ENCODE measurements at regions not wholly inside any gene's neighbourhood (a gene's known extent, or its start where the extent isn't known, plus 50 kb on each side); places are given as distances from the start of the nearest gene placed in this dataset.
"Not testable (repeated sequence)": the region's sequence is repeated elsewhere in the genome, so short reads cannot be mapped to it uniquely, and the experiment has no call there.

DNA sequence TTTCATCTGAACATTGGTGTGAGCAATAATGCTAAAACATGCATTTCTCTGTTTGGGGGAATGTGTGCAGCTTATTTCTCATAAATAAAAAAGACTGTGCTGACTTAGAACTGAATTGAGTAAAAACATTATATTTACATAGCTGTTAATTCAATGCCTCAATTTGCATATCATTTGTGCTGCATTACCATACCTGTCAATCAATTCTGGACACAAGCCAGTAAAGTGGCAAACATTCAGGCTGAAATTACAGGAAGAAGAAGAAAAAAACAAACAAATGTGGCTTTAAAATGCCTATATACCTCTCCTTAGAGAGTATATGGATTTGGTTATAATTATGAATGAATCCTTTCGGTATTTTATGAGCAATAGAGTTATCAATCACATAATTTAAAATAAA lies 380.1 kb upstream of the GBE1 start:
- DNase-seq, result no peak

DNA sequence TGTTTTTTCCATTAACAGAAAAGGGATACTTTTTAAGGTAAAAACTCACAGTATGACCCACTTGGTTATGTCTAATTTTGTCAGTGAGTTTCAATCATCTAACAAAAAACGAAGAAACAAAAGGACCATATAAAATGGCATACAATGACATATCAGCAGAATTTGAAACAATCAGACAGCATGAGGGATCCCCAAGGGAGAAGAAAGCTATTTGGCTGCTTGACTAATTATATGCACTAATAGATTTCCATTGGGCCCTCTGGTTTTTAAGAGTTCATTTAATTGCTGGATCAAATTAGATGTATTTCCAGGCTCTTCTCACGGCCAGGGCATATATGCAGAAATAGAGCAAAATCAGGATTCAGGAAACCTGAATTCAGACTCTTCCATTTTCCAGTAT lies 376.4 kb upstream of the GBE1 start:
- DNase-seq, result no peak

- no peak for DNase-seq
Measured at GRCh38 chr3:82137050-82137449, 375.6 kb upstream of the GBE1 start.

DNA sequence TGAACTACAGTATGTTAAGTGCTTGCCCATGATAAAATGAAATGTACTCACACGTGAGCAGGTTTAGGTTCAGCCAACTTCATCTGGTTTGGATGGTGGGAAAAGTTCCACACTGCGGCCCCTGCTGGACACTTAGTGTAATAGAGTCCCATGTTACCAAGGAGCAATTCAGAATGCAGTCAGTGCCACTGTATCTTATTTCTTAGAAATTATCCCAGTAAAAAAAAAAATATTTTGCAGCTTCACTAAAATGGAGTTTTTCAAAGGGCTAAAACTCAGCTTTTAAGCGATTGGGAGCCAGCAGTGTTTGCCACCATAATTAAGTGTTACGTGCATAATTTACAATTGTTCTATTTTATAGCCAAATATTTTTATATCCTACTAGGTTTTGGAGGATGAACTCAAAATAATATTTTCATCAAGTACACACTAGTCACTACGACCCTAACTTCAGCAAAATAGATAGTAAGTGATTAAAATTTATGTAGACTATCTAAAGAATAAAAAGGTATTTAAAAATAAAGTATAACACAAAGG lies 371.7 kb upstream of the GBE1 start:
- DNase-seq, result peak; percentile 60

DNA sequence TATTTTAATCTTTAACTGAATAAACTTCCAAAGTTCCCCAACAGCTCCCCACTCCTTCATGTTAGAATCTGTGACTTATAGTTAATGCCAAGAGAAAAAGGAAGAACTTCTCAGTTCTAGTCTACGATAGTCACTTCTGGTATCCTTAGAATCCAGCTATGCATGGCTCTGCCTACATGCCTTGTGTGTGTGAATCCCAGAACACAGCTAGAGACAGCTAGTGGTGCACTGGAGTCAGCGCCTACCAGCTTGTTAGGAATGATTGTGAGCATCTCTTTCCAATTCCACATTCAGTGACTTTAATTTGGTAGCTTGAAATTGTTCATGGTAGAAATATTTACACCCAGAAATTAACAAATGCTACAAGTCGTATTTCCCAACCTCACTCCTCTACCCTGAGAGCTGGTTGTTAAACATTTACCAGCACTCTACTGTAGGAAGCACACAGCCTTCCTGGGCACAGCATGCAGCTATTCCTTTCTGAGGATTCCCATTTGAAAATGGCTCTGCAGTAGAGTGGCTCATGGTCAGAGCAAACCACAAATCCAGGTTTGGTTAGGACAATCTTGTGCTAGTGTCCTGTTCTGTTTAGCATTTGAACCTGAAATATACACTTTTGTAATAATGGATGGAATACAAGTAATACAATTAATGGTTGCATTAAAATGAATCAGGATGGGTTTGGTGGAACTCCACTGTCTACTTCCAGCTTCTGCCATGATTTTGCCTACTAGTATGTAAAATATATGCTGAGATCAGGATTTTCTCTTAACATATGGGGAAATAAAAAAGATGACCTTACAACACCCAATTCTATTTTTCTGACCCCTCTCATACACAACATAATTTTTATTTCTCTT lies 371.0 kb upstream of the GBE1 start:
- no peak for DNase-seq

- no peak for DNase-seq
Measured at GRCh38 chr3:82130046-82130445, 368.6 kb upstream of the GBE1 start.

DNA sequence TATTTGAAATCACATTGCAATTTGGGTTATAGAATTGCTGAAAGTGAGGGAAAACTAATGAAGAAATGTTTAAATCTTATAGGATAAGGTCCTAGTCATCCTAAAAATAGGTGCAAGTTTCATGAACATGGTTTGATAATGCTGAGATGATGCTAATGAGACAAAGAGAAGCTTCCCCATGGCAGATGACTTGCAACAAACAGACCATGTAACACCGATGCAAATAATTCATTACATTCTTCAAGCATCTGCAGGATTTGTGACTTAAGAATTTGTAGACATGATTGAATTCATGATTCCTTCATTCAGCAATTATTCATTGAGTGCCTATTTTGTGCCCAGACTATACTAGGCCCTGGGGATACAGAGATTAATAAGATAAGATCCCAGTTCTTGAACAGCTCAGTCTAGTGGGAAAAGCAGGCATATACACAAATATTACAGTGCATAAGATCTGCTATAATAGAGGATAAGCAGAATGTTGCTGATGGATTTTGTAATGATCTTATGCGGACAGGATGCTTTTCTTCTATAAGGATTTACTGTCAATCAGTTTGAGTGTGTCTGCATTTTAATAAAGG lies 367.9 kb upstream of the GBE1 start:
- DNase-seq, result no peak

DNA sequence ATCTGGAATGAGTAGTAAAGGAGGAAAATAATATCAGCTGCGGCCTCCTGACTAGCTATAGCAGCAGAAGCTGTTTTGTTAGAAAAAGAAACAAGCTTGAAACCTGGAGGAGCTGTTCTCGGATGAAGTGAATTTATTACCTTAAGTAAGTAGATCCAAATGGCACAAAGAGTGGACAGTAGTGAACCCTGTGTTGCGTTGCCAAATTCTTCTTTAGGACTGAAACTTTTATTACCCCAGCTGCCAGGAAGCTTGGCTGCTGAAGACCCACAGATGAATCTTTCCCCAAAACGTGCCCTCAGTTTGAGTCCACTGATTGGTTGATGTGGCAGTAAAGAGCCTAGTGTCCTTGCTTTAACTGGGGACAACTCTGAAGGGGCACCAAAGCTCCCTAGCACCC lies 366.8 kb upstream of the GBE1 start:
- DNase-seq, result no peak

GRCh38 chr3:82122554-82123345 lies 361.3 kb upstream of the GBE1 start:
- no peak for DNase-seq

DNA sequence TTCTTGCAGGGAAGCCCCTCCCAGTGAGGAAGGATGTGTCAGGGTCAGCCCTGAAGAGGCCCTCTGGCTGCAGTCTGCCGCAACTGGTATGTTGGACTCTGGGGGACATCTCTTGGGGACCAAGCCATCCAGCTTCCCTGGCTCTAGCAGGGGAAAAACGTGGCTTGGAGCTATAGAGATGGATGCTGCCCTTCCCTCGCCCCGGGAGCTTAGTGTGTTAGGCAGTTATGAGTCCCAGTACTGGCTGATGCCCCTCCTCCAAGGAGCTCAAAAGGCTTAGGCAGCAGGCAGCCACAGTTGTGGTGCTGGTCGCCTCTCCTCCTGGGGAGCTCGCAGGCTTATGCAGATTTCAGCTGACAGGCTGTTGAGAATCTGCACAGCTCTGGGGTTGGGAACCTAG lies 353.1 kb upstream of the GBE1 start:
- DNase-seq, result no peak

GRCh38 chr3:82110721-82111120 lies 349.3 kb upstream of the GBE1 start:
- DNase-seq, result not testable (repeated sequence)

- DNase-seq, result no peak
Measured at GRCh38 chr3:82103241-82103640, 341.8 kb upstream of the GBE1 start.

- DNase-seq, result no peak
Measured at GRCh38 chr3:82100378-82100777, 338.9 kb upstream of the GBE1 start.

- no peak for DNase-seq
Measured at GRCh38 chr3:82093641-82094040, 332.2 kb upstream of the GBE1 start.

DNA sequence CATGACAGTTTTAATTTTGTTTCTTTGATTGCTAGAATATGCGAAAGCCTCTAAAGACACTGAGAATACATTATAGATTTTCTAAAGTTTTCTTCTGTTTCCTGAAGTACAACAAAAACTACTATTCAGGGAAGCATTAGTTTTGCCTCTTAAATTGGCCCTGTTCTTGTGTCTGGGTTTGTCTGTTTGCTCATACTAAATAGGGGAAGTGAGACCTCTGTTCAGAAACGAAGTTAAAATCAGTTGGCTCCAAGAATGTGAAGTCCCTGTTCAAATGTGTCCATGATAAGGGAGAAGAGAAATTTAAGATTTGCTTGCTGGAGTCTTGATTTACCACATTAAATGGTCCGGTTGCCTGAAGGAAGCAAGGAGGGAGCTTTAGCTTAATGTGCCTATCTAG lies 327.3 kb upstream of the GBE1 start:
- no peak for DNase-seq

GRCh38 chr3:82087958-82088357 lies 326.5 kb upstream of the GBE1 start:
- DNase-seq, result no peak

GRCh38 chr3:82085851-82086475 lies 324.5 kb upstream of the GBE1 start:
- DNase-seq, result no peak

DNA sequence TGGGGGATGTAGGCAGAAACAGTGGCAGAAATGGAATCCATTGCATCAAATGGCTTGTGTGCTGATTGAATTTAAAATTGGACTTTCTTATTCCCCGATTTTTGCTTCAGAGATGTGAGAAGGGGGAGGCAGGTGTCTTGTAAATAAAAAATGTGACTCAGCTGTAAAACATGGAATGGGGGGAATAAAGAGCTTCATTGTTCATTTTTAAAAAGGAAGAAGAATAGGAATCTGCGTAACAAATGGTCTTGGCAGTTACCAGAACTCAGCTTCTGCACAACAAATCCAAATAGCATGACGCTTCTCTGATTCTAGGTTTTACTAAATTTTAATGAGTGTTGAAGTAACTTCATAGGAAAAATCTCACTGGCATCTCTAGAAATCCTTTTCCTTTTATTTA lies 323.9 kb upstream of the GBE1 start:
- DNase-seq, result no peak

- DNase-seq, result no peak
Measured at GRCh38 chr3:82084824-82085223, 323.4 kb upstream of the GBE1 start.

GRCh38 chr3:82082796-82083195 lies 321.4 kb upstream of the GBE1 start:
- no peak for DNase-seq

GRCh38 chr3:82081351-82081750 lies 319.9 kb upstream of the GBE1 start:
- no peak for DNase-seq

- no peak for DNase-seq
Measured at GRCh38 chr3:82080792-82081191, 319.3 kb upstream of the GBE1 start.

GRCh38 chr3:82080261-82080660 lies 318.8 kb upstream of the GBE1 start:
- no peak for DNase-seq

Data from activated CD8-positive, alpha-beta memory T cell treated with anti-CD3 and anti-CD28 coated beads, Interleukin-2, amount 50 U/mL, for 48 hours (primary cell).